ENCODE measurements at regions not wholly inside any gene's neighbourhood (a gene's known extent, or its start where the extent isn't known, plus 50 kb on each side); places are given as distances from the start of the nearest gene placed in this dataset.

- no peak for DNase-seq
- Histone ChIP-seq H3K4me1 (no peaks in the 10 kb centered on the region), H3K4me3 (no peak overlapping the region), H3K9me3 (no peaks in the 10 kb centered on the region), H3K36me3 (ENCODE audit: low read depth, missing control alignments) (no peaks in the 10 kb centered on the region), H3K27me3 (no peaks in the 10 kb centered on the region), H3K27ac (no peak overlapping the region)
- WGBS, 2 donors, result 53 to 56% methylated on average over 9 of the region's 9 CpGs
- TF ChIP-seq, protein P1, sequence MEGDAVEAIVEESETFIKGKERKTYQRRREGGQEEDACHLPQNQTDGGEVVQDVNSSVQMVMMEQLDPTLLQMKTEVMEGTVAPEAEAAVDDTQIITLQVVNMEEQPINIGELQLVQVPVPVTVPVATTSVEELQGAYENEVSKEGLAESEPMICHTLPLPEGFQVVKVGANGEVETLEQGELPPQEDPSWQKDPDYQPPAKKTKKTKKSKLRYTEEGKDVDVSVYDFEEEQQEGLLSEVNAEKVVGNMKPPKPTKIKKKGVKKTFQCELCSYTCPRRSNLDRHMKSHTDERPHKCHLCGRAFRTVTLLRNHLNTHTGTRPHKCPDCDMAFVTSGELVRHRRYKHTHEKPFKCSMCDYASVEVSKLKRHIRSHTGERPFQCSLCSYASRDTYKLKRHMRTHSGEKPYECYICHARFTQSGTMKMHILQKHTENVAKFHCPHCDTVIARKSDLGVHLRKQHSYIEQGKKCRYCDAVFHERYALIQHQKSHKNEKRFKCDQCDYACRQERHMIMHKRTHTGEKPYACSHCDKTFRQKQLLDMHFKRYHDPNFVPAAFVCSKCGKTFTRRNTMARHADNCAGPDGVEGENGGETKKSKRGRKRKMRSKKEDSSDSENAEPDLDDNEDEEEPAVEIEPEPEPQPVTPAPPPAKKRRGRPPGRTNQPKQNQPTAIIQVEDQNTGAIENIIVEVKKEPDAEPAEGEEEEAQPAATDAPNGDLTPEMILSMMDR (IDR thresholded peaks at IDR 0.05), result no peak
- TF ChIP-seq POLR2A (IDR thresholded peaks at IDR 0.05), result no peak
- intact Hi-C loops (cut with DNase I; ENCODE audit: low total_unique reads), result no loop called here
Observed at GRCh38 chr17:73713136-73713535, 68.9 kb upstream of the SDK2 start.

DNA sequence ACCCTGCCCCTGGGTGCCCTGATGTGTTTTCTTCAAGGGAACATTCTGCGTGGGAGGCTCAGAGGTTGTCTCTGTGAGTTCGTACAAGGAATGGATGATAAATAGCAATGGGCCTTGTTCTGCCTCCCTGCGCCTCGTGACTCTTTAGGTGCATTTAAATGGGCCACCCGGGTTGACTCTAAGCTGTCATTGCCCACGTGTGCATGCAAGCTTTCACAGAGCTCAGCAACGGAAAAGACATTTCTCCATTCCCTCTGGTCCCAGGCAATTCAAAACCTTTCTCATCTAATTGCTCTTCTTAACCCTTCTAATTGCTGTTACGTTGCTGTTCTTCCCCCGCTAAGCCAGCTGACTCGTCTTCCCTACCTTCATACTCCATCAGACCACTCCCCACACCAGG, 71.5 kb upstream of the SDK2 start:
- Histone ChIP-seq H3K36me3 (ENCODE audit: low read depth, missing control alignments) (no peaks in the 10 kb centered on the region), H3K4me1 (peaks cover 18% of the 10 kb centered on the region), H3K9me3 (no peaks in the 10 kb centered on the region), H3K27me3 (no peaks in the 10 kb centered on the region), H3K4me3 (no peak overlapping the region), H3K27ac (no peak overlapping the region)
- TF ChIP-seq POLR2A (IDR thresholded peaks at IDR 0.05), result no peak
- TF ChIP-seq, protein P1 (IDR thresholded peaks at IDR 0.05), result no peak
- intact Hi-C loops (cut with DNase I; ENCODE audit: low total_unique reads), result no loop called here
- 60 to 63% methylated on average over 8 to 10 of the region's 10 CpGs for WGBS, 2 donors
- peak; percentile 32 for DNase-seq

DNA sequence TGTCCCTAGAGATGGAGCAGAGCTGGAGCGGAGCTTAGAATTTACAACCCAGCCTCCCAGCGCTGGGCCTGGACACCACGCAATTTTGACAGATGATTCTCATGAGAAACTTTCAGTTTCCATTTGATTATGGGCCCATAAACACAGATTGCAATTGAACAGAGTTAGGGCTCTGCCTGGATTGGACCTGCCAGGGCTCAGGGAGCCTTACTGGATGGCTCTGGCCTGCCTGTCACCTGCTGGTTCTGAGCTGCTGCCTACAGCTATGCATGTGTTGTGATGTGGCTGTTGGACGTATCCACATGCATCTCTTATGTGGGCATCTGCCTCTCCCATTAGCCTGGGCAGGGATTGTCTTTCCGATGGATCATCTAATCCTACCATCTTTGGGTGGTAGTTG, 73.4 kb upstream of the SDK2 start:
- DNase-seq, result no peak
- TF ChIP-seq POLR2A (IDR thresholded peaks at IDR 0.05), result no peak
- TF ChIP-seq, protein P1 (IDR thresholded peaks at IDR 0.05), result no peak
- Histone ChIP-seq H3K27me3 (no peaks in the 10 kb centered on the region), H3K4me3 (no peak overlapping the region), H3K4me1 (peaks cover 18% of the 10 kb centered on the region), H3K27ac (no peak overlapping the region), H3K9me3 (no peaks in the 10 kb centered on the region), H3K36me3 (ENCODE audit: low read depth, missing control alignments) (no peaks in the 10 kb centered on the region)
- WGBS, 2 donors, result 89 to 93% methylated on average over 5 of the region's 5 CpGs
- intact Hi-C loops (cut with DNase I; ENCODE audit: low total_unique reads), result no loop called here

GRCh38 chr17:73718362-73718761, 74.1 kb upstream of the SDK2 start:
- DNase-seq, result no peak
- peaks cover 18% of the 10 kb centered on the region for H3K4me1 ChIP-seq
- H3K36me3 ChIP-seq (ENCODE audit: low read depth, missing control alignments), result no peaks in the 10 kb centered on the region
- no peak overlapping the region for H3K27ac ChIP-seq
- intact Hi-C loops (cut with DNase I; ENCODE audit: low total_unique reads), result no loop called here
- H3K9me3 ChIP-seq, result no peaks in the 10 kb centered on the region
- no peaks in the 10 kb centered on the region for H3K27me3 ChIP-seq
- TF ChIP-seq, protein P1 (IDR thresholded peaks at IDR 0.05), result no peak
- TF ChIP-seq POLR2A (IDR thresholded peaks at IDR 0.05), result no peak
- no peak overlapping the region for H3K4me3 ChIP-seq

GRCh38 chr17:73718912-73719311, 74.7 kb upstream of the SDK2 start:
- no peaks in the 10 kb centered on the region for H3K9me3 ChIP-seq
- intact Hi-C loops (cut with DNase I; ENCODE audit: low total_unique reads), result no loop called here
- no peaks in the 10 kb centered on the region for H3K27me3 ChIP-seq
- H3K4me3 ChIP-seq, result no peak overlapping the region
- peaks cover 18% of the 10 kb centered on the region for H3K4me1 ChIP-seq
- no peaks in the 10 kb centered on the region for H3K36me3 ChIP-seq (ENCODE audit: low read depth, missing control alignments)
- no peak for DNase-seq
- 42 to 51% methylated on average over 9 of the region's 9 CpGs for whole genome bisulfite sequencing, 2 donors
- H3K27ac ChIP-seq, result no peak overlapping the region
- TF ChIP-seq, protein P1 (IDR thresholded peaks at IDR 0.05), result no peak
- TF ChIP-seq POLR2A (IDR thresholded peaks at IDR 0.05), result no peak

Measured in testis (tissue), 2 donors.